Activated CD4-positive, alpha-beta T cell treated with anti-CD3 and anti-CD28 coated beads, Interleukin-2, Interleukin-6, amounts not matched to agents 100 ng/mL and 50 ng/mL, durations not matched to agents 16 hours and 8 hours (primary cell): ENCODE measurements at regions not wholly inside any gene's neighbourhood (a gene's known extent, or its start where the extent isn't known, plus 50 kb on each side); places are given as distances from the start of the nearest gene placed in this dataset.

Experiments
- DNase-seq: peaks from one replicate; pipeline ENCODE4 v3.0.0-alpha.2; 2020

DNA sequence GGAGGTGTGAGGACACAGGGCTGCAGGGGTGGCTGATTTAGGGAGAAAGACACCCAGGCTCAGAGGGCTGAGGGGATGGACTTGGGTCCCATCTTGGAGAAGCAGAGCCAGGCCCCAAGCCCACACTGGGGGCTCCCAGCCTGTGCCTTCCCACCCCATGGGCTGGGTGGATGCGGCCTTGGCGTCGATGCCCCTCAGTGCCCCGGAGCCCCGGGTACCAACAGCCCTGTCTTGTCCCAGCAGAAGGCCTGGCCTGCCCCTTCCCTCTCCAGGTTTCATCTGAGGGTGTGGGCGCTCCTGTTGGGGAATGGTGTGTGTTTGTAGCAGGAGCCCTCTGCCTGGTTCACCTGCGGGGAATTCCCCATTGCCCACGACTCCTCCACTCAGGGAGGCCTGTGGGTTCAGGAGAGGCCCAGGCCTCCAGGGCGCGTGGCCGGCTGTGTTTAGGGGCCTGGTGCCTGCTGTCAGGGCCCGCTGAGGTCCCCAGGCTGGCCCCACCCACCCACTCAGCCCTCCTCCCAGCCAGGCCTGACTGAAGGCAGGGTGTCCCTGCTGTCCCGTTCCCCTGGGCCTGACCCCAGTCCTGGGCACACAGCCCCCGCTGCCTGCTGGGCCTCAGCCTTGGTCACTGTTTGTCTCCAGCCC, 51.1 kb upstream of the BEGAIN start:
- DNase-seq, result no peak

DNA sequence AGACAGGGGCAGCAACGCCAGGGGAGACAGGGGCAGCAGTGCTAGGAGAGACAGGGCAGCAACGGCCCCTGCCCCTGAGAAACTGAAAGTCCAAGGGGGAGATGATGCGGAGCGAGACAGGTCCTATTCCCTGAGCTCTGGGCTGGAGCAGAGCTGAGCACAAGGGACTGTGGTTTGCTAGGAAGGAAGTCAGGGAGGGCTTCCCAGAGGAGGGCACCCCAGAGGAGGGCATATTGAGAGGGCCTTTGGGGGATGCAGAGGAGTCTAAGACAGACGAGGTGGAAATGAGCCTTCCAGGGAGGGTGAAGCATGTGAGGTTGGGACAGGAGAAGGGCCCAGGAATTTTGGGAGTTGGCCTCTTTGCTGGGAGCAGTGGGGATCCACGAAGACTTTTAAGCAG, 52.1 kb upstream of the BEGAIN start:
- DNase-seq, result no peak

DNA sequence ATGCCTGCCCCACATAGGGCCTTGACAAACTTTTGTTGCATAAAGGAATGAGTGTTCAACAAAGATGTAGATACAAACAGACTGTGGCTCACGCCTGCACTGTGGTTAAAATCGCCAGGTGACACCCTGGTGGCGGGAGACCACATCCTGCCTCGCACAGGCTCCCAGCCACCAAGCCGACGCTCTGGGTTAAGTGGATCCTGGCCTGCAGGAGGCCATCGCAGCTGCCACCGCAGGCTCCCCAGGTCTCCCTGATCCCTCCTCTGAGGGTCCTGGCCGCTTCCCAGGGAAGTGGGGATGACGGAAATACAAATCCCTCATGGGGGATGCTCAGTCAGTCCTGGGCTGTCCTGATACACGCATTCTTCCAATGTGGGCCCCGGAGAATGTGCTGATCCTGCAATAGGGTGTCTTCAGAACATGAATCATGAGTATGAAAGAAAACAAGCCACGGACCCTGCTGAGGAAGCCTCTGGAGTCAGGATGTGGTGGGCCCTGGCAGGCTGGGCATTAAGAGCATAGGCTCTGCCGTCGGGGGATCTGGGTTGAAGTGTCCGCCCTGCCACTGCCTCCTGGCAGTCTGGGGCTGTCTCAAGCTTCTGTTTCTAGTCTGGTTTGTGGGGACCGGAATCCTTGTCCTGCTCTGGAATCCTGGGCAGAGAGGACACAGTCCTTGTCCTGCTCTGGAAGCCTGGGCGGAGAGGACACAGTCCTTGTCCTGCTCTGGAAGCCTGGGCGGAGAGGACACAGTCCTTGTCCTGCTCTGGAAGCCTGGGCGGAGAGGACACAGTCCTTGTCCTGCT, 53.5 kb upstream of the BEGAIN start:
- DNase-seq, result peak; percentile 88

DNA sequence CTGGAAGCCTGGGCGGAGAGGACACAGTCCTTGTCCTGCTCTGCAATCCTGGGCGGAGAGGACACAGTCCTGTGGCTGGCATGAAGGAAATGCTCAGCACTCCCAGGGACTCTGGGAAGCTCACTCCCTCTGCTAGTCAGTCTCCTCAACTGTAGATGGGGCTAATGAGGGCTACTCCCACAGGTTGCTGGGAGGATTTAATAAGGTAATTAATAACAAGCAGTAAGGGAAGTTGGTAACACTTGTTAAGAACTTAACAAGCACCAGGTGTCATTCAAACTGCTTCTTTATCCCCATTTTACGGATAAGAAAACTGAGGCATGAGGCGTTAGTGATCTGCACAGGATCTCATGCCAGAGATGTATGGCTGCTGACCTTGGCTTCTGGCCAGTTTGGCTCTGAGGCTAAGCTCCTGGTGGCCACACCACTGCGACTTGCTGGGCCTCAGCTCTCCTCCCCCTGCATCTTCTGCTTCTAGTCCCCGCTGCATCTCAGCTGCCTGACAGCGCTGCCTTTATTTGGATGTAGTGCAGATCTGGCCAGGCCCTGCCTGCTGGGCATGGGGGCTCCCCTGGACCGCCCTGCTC, 54.1 kb upstream of the BEGAIN start:
- no peak for DNase-seq

DNA sequence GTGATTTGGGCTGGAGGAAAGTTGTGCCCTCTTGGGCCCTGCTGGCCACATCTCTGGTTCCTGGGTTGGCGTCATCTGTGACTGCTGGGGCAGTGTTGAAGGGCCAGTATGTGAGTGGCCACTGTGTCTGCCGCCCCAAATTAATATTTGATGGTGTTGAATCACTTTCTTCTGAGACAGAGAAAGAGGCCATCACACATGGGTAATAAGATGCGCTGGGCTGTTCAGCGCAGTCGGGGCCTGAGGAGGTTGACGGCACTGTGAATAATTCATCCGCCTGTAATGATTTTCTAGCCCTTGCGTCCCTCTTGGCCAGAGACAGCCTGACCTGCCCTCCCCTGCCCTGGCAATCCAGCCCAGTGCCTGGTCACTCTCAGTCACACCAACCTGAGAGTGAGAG, 56.2 kb upstream of the BEGAIN start:
- no peak for DNase-seq

DNA sequence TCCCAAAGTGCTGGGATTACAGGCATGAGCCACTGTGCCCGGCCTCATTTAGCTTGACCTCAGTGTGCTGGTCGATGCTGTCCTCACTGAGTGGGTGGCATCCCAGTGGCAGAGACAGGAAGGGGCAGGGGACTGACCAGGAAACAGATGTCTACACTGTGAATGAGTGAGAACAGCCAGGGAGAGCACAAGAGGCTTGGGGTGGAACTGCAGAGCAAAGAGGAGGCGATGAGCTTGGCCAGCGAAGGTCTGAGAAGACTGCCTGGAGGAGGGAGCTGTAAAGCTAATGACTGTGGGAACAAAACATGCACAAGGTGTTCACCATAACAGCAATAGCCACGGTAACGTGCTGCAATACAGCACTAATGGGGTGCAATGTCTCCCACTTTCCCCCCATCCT, 57.2 kb upstream of the BEGAIN start:
- peak; percentile 7 for DNase-seq

DNA sequence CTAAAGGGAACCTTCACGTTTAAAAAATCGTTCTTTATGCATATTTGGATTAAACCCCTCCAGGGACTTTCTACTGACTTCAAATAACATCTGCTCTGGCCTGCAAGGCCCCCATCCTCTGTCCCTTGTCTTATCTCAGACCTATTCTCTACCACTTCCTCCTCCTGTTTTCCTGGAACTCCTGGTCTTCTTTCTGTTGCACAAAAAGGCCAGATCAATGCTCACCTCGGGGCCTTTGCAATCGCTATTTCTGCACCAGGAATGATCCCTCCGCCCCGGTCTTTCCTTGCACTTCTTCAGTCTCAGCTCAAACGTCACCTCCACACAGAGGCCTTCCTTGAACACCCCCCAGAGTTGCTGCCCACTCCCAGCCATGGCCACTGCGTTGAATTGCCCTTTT, 57.6 kb upstream of the BEGAIN start:
- DNase-seq, result peak; percentile 16

DNA sequence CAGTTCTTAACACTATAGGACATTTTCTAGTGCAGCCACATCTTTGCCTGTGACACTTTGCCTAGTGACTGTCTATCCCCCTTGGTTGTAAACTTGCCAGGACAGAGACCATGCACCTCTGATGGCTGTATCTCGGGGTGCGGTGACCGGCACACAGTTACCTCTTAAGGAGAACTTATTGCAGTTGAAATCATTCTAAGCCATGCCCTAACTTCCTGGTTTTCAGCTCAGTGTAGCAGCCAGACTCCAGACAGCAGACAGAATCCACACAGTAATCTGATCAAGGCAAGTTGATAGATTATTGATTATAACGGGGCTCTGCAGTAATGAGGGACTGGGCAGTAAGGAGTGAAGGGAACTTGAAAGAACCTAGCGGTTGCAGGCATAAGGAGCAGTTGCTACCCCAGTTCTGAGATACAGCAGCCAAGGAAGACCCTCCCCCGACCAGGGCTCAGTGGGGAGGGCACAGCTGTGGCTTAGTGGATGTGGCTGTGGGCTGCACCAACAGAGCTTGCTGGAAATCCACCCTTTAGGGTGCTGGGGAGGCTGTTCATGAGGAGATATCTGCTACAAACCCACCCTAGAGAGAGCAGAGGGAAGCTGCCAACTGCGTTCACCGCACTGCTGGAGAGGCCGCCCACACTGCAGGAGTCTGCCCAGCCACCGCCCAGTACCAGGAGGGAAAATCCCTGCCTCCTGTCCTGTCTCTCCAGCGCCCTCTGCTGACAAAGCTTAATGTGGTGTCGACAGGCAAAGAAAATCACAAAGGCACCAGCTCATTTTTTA, 58.2 kb upstream of the BEGAIN start:
- DNase-seq, result peak; percentile 91

DNA sequence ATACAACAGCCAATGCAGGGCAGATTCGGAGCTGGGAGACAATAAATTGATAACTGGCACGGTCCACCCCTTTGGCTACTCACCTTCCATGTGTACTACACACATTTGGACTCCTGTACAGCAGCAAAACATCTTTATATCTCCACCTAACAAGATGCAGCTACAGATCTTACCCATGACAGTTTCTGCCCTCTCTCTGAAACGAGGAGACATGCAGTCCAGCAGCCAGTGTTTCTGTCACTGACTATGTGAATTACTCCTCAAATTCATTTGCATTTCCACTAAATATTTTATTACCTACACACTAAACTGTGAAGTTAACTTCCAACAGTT, 58.7 kb upstream of the BEGAIN start:
- DNase-seq, result no peak

DNA sequence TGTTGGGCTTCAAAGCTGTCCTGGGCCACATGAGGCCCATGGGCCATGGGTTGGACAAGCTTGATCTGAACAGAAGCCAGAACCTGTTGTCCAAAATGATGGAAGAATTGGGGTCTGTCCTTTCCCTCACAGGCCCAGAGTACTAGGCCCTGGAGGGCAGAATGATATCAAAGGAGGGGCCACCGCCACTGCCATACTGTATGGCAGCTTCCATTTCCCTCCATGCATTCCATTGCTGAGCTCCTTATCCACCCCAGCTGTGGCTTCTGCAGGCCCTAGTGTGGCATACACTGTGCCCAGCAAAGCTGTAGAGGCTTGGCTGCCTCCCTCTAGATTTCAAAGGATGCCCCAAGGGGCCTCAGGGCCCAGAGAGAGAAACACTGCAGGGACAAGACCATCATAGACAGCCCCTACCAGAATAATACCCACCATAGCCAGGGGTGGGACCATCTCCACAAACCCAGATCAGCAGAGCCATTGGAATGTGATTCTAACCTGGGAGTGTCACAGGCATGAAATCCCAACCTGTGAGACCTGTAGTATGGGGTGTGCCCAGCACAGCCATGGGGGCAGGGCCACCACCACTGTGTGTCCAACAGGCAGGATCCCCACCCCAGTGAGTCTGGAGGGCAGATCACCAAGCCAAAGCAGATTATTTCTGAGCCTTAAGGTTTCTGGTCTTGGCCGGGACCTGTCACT, 61.4 kb upstream of the BEGAIN start:
- no peak for DNase-seq

DNA sequence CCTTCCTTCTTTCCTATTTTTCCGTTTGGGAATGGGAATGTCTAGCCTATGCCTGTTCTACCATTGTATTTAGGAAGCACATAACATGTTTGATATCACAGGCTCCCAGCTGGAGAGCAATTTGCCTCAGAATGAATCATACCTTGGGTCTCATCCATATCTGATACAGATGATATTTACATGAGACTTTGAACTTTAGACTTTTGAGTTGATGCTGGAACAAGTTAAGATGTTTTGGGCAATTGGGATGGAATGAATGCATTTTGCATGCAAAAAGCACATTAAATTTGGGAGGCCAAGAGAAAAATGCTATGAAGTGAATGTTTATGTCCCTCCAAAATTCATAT, 61.9 kb upstream of the BEGAIN start:
- DNase-seq, result no peak

DNA sequence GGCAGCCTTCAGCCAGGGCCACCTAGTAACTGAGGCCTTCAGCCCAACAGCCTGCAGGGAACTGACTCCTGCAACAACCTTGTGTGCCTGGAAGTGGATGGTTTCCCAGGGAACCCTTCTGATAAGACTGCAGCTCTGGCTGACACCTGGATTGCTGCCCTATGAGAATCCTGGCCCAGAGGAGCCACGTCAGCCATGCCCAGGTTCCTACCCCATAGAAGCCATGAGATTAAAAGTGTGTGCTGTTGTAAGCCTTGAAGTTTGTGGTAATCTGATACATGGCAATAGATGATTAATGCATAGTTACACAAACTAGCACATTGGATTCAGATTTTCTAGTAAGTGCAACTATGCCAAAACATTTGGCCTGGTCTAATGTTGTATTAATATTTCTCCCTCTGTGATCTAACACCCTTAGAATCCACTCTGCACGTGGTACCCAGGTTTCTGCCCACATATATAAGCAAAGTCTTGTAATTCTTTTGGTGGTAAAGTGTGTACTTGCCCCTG, 64.8 kb upstream of the BEGAIN start:
- DNase-seq, result no peak

DNA sequence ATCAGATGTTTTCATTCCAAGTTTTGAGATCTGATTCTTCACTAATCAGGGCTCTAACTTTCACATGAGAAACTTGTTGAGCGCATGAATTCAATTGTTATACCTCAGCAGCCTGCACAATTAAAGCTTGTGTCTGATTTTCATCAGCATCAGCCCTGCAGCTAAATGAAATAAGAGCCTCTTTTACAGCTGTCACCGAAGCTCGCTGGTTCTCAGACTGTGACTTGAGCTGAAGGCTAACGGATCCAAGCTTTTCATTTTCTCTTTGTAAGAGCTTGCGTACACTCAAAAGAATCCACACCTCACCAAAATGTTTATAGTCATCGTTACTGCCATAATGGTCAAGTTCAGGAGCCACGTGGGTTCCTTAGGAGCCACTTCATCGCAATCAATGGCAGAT, 65.5 kb upstream of the BEGAIN start:
- no peak for DNase-seq

DNA sequence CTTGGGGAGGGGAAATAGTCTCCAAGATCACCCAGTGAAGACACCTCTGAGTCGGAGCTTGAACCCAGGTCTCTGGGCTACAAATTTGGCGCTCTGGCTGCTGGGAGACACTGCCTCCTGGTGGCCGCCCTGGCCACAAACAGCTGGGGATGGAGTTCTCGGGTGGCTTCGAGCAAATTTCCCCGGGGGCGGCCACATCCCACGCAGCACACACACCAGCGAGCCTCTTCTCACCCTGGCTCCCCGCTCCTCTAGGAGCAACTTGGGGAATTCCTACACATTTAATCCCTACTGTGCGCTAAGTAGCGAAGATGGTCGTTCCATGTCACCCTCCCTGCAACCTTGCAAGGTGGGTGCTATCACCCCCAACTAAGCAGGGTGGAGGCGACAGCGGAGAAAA, 66.2 kb upstream of the BEGAIN start:
- DNase-seq, result peak; percentile 43

DNA sequence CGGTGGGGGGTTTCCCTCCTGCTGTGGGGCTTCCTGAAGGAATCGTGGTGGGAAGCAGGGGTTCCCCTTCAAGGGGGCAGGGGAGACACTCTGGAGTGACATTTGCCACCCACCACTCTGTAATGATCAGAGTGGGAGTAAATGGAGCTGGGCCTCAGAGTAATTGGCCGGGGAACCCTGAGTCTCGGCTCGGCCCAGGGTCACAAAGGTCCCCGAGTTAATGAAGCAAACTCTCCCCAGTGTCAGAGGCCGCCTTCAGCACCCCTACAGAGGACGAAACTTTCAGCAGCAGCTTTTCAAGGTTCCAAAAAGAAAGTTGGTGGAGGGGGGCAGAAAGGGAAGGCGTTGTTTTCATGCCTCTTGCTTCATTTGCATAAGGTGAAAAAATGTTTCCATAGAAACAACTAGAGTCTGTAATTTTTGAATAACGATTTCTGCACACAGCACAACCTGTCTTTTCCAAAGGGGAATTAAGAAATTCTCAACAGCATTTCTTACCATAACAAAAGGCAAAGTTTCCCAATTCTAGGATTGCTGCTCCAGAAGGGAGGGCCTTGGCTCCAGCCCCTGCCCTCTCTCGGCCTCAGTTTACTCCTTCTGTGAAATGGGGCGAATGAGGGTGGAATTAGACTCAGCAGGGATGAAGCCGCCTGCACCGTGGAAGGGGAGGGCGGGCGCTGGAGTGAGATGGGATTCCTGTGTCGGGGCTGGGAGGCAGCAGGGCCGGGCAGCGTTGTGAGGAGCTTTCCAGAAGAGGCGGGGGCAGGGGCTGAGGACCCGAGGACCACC, 67.0 kb upstream of the BEGAIN start:
- no peak for DNase-seq

DNA sequence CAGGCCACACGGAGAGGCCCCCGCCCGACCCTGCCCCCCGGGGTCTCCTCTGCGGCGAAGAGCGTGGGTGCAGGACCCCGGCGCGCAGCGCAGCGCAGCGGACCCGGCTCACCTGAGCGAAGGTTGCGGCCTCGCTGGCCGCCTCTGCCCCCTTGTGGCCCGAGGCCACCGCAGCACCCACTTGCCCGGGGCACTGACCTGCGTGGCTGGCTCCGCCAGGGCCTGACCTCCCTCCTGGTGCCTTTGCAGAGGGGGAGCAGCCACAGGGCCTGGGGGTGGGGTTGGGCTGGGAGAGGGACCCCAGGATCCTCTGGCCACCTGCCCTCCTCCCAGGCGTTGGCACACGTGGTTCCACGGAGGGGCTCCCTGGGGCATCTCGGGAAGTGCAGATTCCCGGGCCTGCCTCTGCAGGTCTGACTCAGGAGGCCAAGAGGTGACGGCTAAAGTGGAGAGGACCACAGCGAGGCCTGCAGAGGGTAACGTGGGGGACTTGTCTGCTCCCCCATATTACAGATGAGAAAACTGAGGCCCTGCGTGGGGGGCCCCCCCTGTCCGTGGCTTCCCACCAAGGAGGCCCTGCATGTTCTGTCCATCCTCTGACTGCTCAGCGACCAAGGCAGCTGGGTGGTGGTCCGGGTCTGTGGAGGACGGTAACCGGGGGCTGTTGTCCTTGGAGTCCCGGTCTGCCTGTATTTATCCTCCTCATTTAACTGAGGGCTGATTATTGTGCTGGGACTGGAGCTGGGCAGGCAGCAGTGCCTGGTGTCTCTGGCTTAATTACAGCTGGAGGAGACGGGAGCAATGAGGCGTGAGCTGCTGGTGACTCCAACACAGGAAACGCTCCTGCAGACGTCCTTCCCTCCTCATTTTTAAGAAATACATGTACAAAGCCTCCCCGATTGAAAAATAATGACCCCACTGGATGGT, 67.9 kb upstream of the BEGAIN start:
- DNase-seq, result peak; percentile 41

DNA sequence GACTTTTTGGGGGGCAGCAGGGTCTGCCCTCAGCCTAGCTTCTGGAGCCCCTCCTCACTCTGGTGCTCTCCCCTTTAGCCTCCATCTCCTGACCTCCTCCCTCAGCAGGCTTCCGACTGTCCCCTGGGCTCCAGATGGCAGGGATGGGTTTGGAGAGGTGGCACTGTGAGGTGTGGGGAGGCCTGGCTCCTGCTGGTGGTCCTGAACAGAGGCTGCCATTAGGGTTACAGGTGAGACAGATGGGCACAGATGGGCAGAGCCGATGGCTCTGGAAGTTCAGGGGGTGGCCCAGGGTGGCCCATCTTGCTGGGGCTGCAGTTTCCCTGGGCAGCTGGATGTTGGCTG, 68.5 kb upstream of the BEGAIN start:
- no peak for DNase-seq

DNA sequence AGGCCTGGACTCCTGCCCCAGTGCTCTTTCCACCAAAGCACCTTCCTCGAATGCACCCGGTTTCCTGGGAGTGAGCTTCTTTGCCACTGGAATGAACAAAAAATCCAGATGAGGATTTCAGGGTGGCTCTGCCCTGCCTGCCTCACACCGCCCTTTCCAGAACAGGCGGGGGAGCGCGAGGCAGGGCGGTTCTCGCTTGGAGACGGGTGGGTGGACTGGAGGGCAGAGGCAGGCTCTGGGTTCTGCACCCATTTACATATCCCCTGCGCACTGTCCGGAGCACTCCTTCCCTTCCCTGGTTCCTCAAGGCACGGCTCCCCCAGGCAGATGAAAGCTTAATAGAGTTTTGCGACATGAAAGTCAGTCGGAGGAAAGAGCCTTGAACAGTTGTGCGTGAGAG, 69.7 kb upstream of the DLK1 start:
- DNase-seq, result no peak

DNA sequence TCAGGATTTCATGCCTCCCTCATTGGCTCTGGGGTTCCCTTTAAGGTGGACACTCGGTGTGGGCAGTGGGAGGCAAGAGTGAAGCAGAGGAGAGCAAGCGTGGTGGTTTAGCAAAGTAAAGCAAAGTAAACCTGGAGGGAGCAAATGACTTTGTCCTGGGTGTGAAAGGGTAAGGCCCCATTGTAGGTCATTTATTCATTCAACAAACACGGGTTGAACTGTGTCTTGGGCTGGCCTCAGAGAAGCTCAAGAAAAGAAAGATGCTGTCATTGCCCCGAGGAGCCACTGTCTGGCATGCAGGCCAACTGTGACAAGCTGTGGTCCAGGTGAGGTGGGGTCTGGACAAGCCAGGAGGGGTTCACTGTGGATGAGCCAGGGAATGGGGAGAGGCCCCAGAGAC, 68.9 kb upstream of the DLK1 start:
- DNase-seq, result no peak

DNA sequence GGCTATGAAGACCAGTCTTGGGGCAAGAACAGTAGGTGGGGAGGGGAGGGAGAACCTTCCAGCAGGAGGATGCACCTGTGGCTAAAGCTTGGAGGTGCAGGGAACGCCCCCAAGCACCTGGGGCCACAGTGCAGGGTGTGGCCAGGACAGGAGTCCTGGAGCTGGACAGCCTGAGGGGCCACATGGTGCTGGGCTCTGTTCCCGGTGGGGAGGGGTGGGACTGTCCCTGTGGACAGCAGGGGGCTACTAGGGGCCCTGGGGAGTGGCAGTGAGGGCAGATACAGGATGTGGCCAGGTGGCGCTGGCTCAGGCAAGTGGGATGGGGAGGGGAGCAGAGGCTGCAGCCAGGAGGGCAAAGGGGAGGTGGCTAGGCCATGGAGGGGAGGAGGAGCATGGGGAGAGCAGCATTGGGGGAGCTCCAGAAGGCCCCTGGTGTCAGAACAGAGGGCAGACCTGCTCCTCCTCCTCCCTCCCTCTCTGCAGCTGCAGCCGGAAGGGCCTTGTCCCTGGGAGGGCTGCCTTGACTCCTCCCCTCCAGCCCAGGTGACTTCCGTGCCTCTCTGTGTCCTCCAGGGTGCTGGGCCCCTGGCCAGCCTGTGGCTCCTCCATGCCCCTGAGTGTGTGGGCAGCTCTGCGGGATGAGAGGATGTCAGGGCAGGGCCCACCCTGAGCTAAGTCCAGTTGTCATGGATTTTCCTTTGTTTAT, 68.4 kb upstream of the DLK1 start:
- DNase-seq, result no peak
